ENCODE measurements at regions not wholly inside any gene's neighbourhood (a gene's known extent, or its start where the extent isn't known, plus 50 kb on each side); places are given as distances from the start of the nearest gene placed in this dataset.

GRCh38 chr1:239676522-239677273 lies 290.3 kb downstream of the CHRM3 start:
- H3K27ac ChIP-seq (ENCODE audit: low read length): no peak overlapping the region
- H3K27me3 ChIP-seq (replicated peaks; ENCODE audit: insufficient read depth, low read length): no peaks in the 10 kb centered on the region
- DNase-seq: no peak
- no peak overlapping the region for H3K9ac ChIP-seq (ENCODE audit: low read length)
- no peaks in the 10 kb centered on the region for H3K4me1 ChIP-seq (ENCODE audit: low read length)
- H3K79me2 ChIP-seq (ENCODE audit: low read length): peaks cover 4% of the 10 kb centered on the region; the same call in 1 of the 2 replicates
- H2AFZ ChIP-seq (ENCODE audit: low read length): no peak overlapping the region
- no peaks in the 10 kb centered on the region for H3K9me3 ChIP-seq (replicated peaks; ENCODE audit: insufficient read depth, low read length)
- H4K20me1 ChIP-seq (ENCODE audit: insufficient read depth, low read length): no peaks in the 10 kb centered on the region
- H3K36me3 ChIP-seq (replicated peaks; ENCODE audit: insufficient read depth, low read length): 0 out of 2 replicates have a peak, but pooled peaks cover 9% of the 10 kb centered on the region
- no peaks in the 10 kb centered on the region for H3K9me2 ChIP-seq (replicated peaks; ENCODE audit: insufficient read depth, low read length)
- no peaks in the 10 kb centered on the region for H3F3A ChIP-seq (ENCODE audit: insufficient read depth, low read length)
- TF ChIP-seq EZH2 (optimal IDR thresholded peaks at IDR 0.05; ENCODE audit: low read depth, low read length): no peak
- TF ChIP-seq EZH2phosphoT487 (IDR thresholded peaks at IDR 0.05; ENCODE audit: low read length): no peak
- TF ChIP-seq CTCF (IDR thresholded peaks at IDR 0.05; ENCODE audit: low read length): no peak
- H3K4me2 ChIP-seq (ENCODE audit: low read depth, low read length): no peak overlapping the region
- no peak overlapping the region for H3K4me3 ChIP-seq (ENCODE audit: low read length)

- Histone ChIP-seq H3K4me3 (ENCODE audit: low read length) (no peak overlapping the region), H3K27ac (ENCODE audit: low read length) (no peak overlapping the region), H3K4me2 (ENCODE audit: low read depth, low read length) (no peak overlapping the region), H3K79me2 (ENCODE audit: low read length) (peaks cover 4% of the 10 kb centered on the region; the same call in 1 of the 2 replicates), H3K36me3 (replicated peaks; ENCODE audit: insufficient read depth, low read length) (0 out of 2 replicates have a peak, but pooled peaks cover 9% of the 10 kb centered on the region), H3K9ac (ENCODE audit: low read length) (no peak overlapping the region), H2AFZ (ENCODE audit: low read length) (no peak overlapping the region), H4K20me1 (ENCODE audit: insufficient read depth, low read length) (no peaks in the 10 kb centered on the region), H3F3A (ENCODE audit: insufficient read depth, low read length) (no peaks in the 10 kb centered on the region), H3K9me2 (replicated peaks; ENCODE audit: insufficient read depth, low read length) (no peaks in the 10 kb centered on the region), H3K4me1 (ENCODE audit: low read length) (no peaks in the 10 kb centered on the region), H3K9me3 (replicated peaks; ENCODE audit: insufficient read depth, low read length) (no peaks in the 10 kb centered on the region), H3K27me3 (replicated peaks; ENCODE audit: insufficient read depth, low read length) (no peaks in the 10 kb centered on the region)
- no peak for DNase-seq
- TF ChIP-seq EZH2phosphoT487 (IDR thresholded peaks at IDR 0.05; ENCODE audit: low read length) (no peak), CTCF (IDR thresholded peaks at IDR 0.05; ENCODE audit: low read length) (no peak), EZH2 (optimal IDR thresholded peaks at IDR 0.05; ENCODE audit: low read depth, low read length) (no peak)
Measured at GRCh38 chr1:239677362-239677761, 291.0 kb downstream of the CHRM3 start.

GRCh38 chr1:239678181-239678580 lies 291.8 kb downstream of the CHRM3 start:
- Histone ChIP-seq H3K36me3 (replicated peaks; ENCODE audit: insufficient read depth, low read length) (0 out of 2 replicates have a peak, but pooled peaks cover 6% of the 10 kb centered on the region), H3K9me3 (replicated peaks; ENCODE audit: insufficient read depth, low read length) (no peaks in the 10 kb centered on the region), H3K27ac (ENCODE audit: low read length) (no peak overlapping the region), H3K9ac (ENCODE audit: low read length) (no peak overlapping the region), H2AFZ (ENCODE audit: low read length) (no peak overlapping the region), H3K27me3 (replicated peaks; ENCODE audit: insufficient read depth, low read length) (no peaks in the 10 kb centered on the region), H3K9me2 (replicated peaks; ENCODE audit: insufficient read depth, low read length) (no peaks in the 10 kb centered on the region), H3F3A (ENCODE audit: insufficient read depth, low read length) (no peaks in the 10 kb centered on the region), H4K20me1 (ENCODE audit: insufficient read depth, low read length) (no peaks in the 10 kb centered on the region), H3K4me2 (ENCODE audit: low read depth, low read length) (no peak overlapping the region), H3K79me2 (ENCODE audit: low read length) (peaks cover 4% of the 10 kb centered on the region; the same call in 1 of the 2 replicates), H3K4me1 (ENCODE audit: low read length) (no peaks in the 10 kb centered on the region), H3K4me3 (ENCODE audit: low read length) (no peak overlapping the region)
- DNase-seq: no peak
- no peak for TF ChIP-seq EZH2phosphoT487 (IDR thresholded peaks at IDR 0.05; ENCODE audit: low read length)
- TF ChIP-seq CTCF (IDR thresholded peaks at IDR 0.05; ENCODE audit: low read length): no peak
- no peak for TF ChIP-seq EZH2 (optimal IDR thresholded peaks at IDR 0.05; ENCODE audit: low read depth, low read length)
